Fibroblast of lung (primary cell): ENCODE measurements at regions not wholly inside any gene's neighbourhood (a gene's known extent, or its start where the extent isn't known, plus 50 kb on each side); places are given as distances from the start of the nearest gene placed in this dataset.

Experiments used
- CTCF ChIP-seq, 2 donors: IDR thresholded peaks in 1 of 2; conservative IDR thresholded peaks in 1 of 2; 1 replicate in 1 of 2; 2 replicates in 1 of 2; pipeline ENCODE4 v1.5.1; 2011 to 2012; ENCODE audit warnings: low read length in 2 of 2, control low read depth in 1 of 2, inconsistent platforms in 1 of 2, low read depth in 1 of 2, mild to moderate bottlenecking in 1 of 2
- EZH2 ChIP-seq: IDR thresholded peaks from 2 replicates; pipeline ENCODE4 v1.5.1; 2012; ENCODE audit warnings: low read length, control low read depth, mild to moderate bottlenecking; ENCODE audit errors: missing control alignments

DNA sequence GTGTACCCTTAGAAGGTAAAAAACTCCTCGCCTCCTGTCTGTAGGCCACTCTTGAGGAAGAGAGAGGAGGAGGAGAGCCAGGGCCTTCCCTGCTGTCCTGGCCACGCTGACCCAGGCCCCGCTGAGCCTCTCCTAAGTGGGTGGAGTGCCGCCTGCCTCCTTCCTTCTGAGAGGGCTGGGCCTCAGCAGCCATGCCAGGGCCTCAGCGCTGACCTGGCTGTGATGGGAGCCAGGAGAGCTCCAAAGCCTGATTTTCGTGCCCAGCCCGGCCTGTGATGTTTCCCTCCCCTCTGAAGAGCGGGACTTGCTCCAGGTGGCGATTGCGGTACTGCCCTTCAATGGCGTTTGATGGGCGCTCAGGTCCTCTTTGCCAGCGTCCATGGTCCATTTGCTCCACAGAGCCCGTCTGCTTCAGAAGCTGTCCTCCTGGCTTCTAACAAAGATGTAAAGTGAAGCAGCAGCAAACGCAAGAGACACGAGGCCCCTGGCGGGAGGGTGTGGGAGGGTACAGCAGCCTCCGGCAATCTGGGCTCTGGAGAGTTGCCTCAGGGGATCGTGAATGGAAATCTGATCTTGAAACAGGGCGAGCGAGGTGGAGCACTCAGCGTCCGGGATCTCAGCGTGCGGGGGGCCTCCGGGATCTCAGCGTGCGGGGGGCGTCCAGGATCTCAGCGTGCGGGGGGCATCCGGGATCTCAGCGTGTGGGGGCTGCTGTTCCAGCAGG, 93.5 kb downstream of the NPIPB11 start:
- no peak for TF ChIP-seq CTCF (conservative IDR thresholded peaks at IDR 0.05 in 1 of 2, IDR thresholded peaks at IDR 0.05 in 1 of 2; ENCODE audit: low read depth in 1 of 2, low read length in 2 of 2)
- TF ChIP-seq EZH2, result no peak
